ENCODE measurements at regions not wholly inside any gene's neighbourhood (a gene's known extent, or its start where the extent isn't known, plus 50 kb on each side); places are given as distances from the start of the nearest gene placed in this dataset.

- TF ChIP-seq CTCF (conservative IDR thresholded peaks at IDR 0.05; ENCODE audit: low read depth, low read length) (no peak), EZH2 (IDR thresholded peaks at IDR 0.05; ENCODE audit: borderline replicate concordance, low read depth, low read length, poor library complexity, severe bottlenecking) (no peak)
These were observed 184.0 kb upstream of the SATB1 start for GRCh38 chr3:18609187-18609586.
